ENCODE measurements at regions not wholly inside any gene's neighbourhood (a gene's known extent, or its start where the extent isn't known, plus 50 kb on each side); places are given as distances from the start of the nearest gene placed in this dataset.

DNA sequence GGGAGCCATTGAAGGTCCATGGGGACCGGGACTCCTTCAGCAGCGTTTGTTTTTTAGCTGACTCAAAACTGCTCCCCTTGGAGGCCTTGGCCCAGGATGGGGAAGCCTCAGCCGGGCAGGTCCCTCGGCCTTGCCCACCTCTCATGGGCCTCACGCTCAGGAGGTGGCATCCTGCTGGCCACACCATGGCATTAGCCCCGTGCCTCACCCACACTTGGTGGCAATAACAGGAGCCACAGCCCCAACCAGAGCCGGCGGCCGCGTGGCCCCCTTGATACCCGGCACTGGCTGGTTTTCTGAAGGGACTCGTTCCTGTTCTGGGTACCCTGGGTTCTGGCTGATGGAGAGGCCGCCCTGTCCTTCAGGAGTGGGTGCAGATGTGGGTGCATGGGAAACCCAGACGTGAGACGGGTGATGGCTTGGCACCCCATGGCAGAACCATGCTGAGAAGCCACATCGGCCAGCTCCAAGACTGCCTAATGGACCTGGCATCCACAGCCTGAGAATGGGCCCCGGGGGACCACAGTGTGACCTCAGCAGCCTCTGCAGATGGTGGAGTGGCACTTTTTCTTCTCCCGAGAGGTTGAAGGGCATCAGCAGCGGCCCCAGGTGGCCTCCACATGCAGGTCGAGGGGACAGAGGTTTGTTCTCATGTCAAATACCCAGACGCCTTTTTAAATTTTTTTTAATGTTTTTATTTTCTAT lies 49.8 kb upstream of the PPARA start:
- WGBS, 2 donors = 50 to 66% methylated on average over 4 to 5 of the region's 21 CpGs
- Histone ChIP-seq H3K36me3 (peaks cover 22 to 94% (median 22%) of the 10 kb centered on the region in 3 donors), H3K9me3 (no peaks in the 10 kb centered on the region), H3K4me3 (no peak overlapping the region), H3K27ac (peak overlapping the region; percentile 53 to 99 (median 93)), H3K27me3 (no peaks in the 10 kb centered on the region), H3K4me1 (peaks cover 38 to 100% (median 79%) of the 10 kb centered on the region in 3 donors)
- DNase-seq = no peak
- intact Hi-C loops (cut with DNase I) = no loop called here
- TF ChIP-seq POLR2A (IDR thresholded peaks at IDR 0.05) = no peak
- TF ChIP-seq, protein P1, sequence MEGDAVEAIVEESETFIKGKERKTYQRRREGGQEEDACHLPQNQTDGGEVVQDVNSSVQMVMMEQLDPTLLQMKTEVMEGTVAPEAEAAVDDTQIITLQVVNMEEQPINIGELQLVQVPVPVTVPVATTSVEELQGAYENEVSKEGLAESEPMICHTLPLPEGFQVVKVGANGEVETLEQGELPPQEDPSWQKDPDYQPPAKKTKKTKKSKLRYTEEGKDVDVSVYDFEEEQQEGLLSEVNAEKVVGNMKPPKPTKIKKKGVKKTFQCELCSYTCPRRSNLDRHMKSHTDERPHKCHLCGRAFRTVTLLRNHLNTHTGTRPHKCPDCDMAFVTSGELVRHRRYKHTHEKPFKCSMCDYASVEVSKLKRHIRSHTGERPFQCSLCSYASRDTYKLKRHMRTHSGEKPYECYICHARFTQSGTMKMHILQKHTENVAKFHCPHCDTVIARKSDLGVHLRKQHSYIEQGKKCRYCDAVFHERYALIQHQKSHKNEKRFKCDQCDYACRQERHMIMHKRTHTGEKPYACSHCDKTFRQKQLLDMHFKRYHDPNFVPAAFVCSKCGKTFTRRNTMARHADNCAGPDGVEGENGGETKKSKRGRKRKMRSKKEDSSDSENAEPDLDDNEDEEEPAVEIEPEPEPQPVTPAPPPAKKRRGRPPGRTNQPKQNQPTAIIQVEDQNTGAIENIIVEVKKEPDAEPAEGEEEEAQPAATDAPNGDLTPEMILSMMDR (IDR thresholded peaks at IDR 0.05) = no peak

Small RNA genes in the stretch of these regions (small RNA-seq; reads per million reads assigned to genes)
- gene MIR3619 = 0 to 0.15 (median 0) reads per million in 4 donors
